Subcutaneous abdominal adipose tissue (tissue), 5 donors: ENCODE measurements at regions not wholly inside any gene's neighbourhood (a gene's known extent, or its start where the extent isn't known, plus 50 kb on each side); places are given as distances from the start of the nearest gene placed in this dataset.
"Not testable (repeated sequence)": the region's sequence is repeated elsewhere in the genome, so short reads cannot be mapped to it uniquely, and the experiment has no call there.

Experiments used
- H3K27ac ChIP-seq: one replicate; pipeline ENCODE4 v1.7.0; 2013; ENCODE audit warnings: low read depth, mild to moderate bottlenecking, inconsistent platforms, low read length, moderate library complexity
- H3K27me3 ChIP-seq, 5 donors: one replicate each; pipeline ENCODE4 v1.7.0; 2013; ENCODE audit warnings: low read length in 5 of 5, inconsistent platforms in 1 of 5; ENCODE audit not compliant: control insufficient read depth in 5 of 5, insufficient read depth in 4 of 5
- H3K36me3 ChIP-seq, 5 donors: one replicate each; pipeline ENCODE4 v1.7.0; 2013; ENCODE audit warnings: low read length in 5 of 5; ENCODE audit not compliant: control insufficient read depth in 5 of 5, insufficient read depth in 5 of 5
- H3K4me1 ChIP-seq, 5 donors: one replicate each; pipeline ENCODE4 v1.7.0; 2013; ENCODE audit warnings: low read length in 5 of 5, mild to moderate bottlenecking in 3 of 5, moderate library complexity in 1 of 5; ENCODE audit not compliant: control insufficient read depth in 5 of 5, insufficient read depth in 5 of 5
- H3K4me3 ChIP-seq, 5 donors: one replicate each; pipeline ENCODE4 v1.7.0; 2013; ENCODE audit warnings: low read length in 5 of 5, low read depth in 1 of 5
- H3K9ac ChIP-seq, 5 donors: one replicate each; pipeline ENCODE4 v1.7.0; 2013; ENCODE audit warnings: low read length in 5 of 5, mild to moderate bottlenecking in 4 of 5, moderate library complexity in 3 of 5
- H3K9me3 ChIP-seq, 5 donors: one replicate each; pipeline ENCODE4 v1.7.0; 2013; ENCODE audit warnings: low read length in 5 of 5; ENCODE audit not compliant: control insufficient read depth in 5 of 5
- donor health status: healthy.
- donor health status: healthy.
- donor health status: healthy.
- donor health status: healthy.
- donor health status: healthy.

GRCh38 chr19:30942636-30943035 lies 406.6 kb downstream of the TSHZ3 start:
- Histone ChIP-seq H3K4me1 (no peaks in the 10 kb centered on the region), H3K9ac (no peak overlapping the region), H3K9me3 (no peaks in the 10 kb centered on the region), H3K27ac (no peak overlapping the region), H3K27me3 (peaks cover 0 to 15% (median 6%) of the 10 kb centered on the region in 5 donors), H3K4me3 (no peak overlapping the region), H3K36me3 (no peaks in the 10 kb centered on the region)

- Histone ChIP-seq H3K4me1 (no peaks in the 10 kb centered on the region), H3K36me3 (no peaks in the 10 kb centered on the region), H3K9ac (no peak overlapping the region), H3K9me3 (no peaks in the 10 kb centered on the region), H3K27me3 (peaks cover 0 to 15% (median 6%) of the 10 kb centered on the region in 5 donors), H3K27ac (no peak overlapping the region), H3K4me3 (no peak overlapping the region)
Observed at GRCh38 chr19:30941591-30941990, 407.6 kb downstream of the TSHZ3 start.

- no peak overlapping the region for H3K9ac ChIP-seq
- no peaks in the 10 kb centered on the region for H3K9me3 ChIP-seq
- H3K27me3 ChIP-seq = no peaks in the 10 kb centered on the region
- H3K36me3 ChIP-seq = no peaks in the 10 kb centered on the region
- H3K4me3 ChIP-seq = no peak overlapping the region
- no peaks in the 10 kb centered on the region for H3K4me1 ChIP-seq
- no peak overlapping the region for H3K27ac ChIP-seq
Observed at GRCh38 chr19:30936276-30936675, 413.0 kb downstream of the TSHZ3 start.

- Histone ChIP-seq H3K9ac (no peak overlapping the region), H3K4me3 (no peak overlapping the region), H3K27me3 (no peaks in the 10 kb centered on the region), H3K4me1 (no peaks in the 10 kb centered on the region), H3K36me3 (no peaks in the 10 kb centered on the region), H3K9me3 (no peaks in the 10 kb centered on the region), H3K27ac (no peak overlapping the region)
Observed at GRCh38 chr19:30935146-30935545, 414.1 kb downstream of the TSHZ3 start.

GRCh38 chr19:30933454-30933853 lies 415.8 kb downstream of the TSHZ3 start:
- not testable (repeated sequence) for H3K27ac ChIP-seq, H3K4me1 ChIP-seq, H3K27me3 ChIP-seq, H3K4me3 ChIP-seq, H3K9me3 ChIP-seq, H3K9ac ChIP-seq, H3K36me3 ChIP-seq

- Histone ChIP-seq H3K27me3 (no peaks in the 10 kb centered on the region), H3K36me3 (no peaks in the 10 kb centered on the region), H3K4me1 (no peaks in the 10 kb centered on the region), H3K9ac (no peak overlapping the region), H3K27ac (no peak overlapping the region), H3K4me3 (no peak overlapping the region), H3K9me3 (peaks cover 0 to 11% (median 6%) of the 10 kb centered on the region in 5 donors)
Observed at GRCh38 chr19:30932854-30933253, 416.4 kb downstream of the TSHZ3 start.

- Histone ChIP-seq H3K9me3 (peaks cover 0 to 13% (median 6%) of the 10 kb centered on the region in 5 donors), H3K4me3 (no peak overlapping the region), H3K27ac (no peak overlapping the region), H3K9ac (no peak overlapping the region), H3K27me3 (peaks cover 0 to 3% (median 0%) of the 10 kb centered on the region in 5 donors), H3K4me1 (no peaks in the 10 kb centered on the region), H3K36me3 (no peaks in the 10 kb centered on the region)
Observed at GRCh38 chr19:30930941-30931706, 418.1 kb downstream of the TSHZ3 start.

- Histone ChIP-seq H3K4me1 (no peaks in the 10 kb centered on the region), H3K4me3 (no peak overlapping the region), H3K27ac (no peak overlapping the region), H3K27me3 (peaks cover 0 to 5% (median 0%) of the 10 kb centered on the region in 5 donors), H3K9me3 (peaks cover 0 to 13% (median 6%) of the 10 kb centered on the region in 5 donors), H3K36me3 (no peaks in the 10 kb centered on the region), H3K9ac (no peak overlapping the region)
Observed at GRCh38 chr19:30927705-30928104, 421.5 kb downstream of the TSHZ3 start.

GRCh38 chr19:30924670-30925069 lies 424.6 kb downstream of the TSHZ3 start:
- H3K27me3 ChIP-seq = peaks cover 0 to 5% (median 0%) of the 10 kb centered on the region in 5 donors
- no peaks in the 10 kb centered on the region for H3K36me3 ChIP-seq
- H3K4me3 ChIP-seq = no peak overlapping the region
- H3K4me1 ChIP-seq = no peaks in the 10 kb centered on the region
- H3K9ac ChIP-seq = no peak overlapping the region
- H3K9me3 ChIP-seq = peaks cover 0 to 13% (median 6%) of the 10 kb centered on the region in 5 donors
- H3K27ac ChIP-seq = no peak overlapping the region

GRCh38 chr19:30924069-30924636 lies 425.1 kb downstream of the TSHZ3 start:
- Histone ChIP-seq H3K27me3 (peaks cover 0 to 5% (median under 1%) of the 10 kb centered on the region in 5 donors), H3K4me1 (no peaks in the 10 kb centered on the region), H3K9me3 (peaks cover 0 to 13% (median 6%) of the 10 kb centered on the region in 5 donors), H3K4me3 (no peak overlapping the region), H3K9ac (no peak overlapping the region), H3K27ac (no peak overlapping the region), H3K36me3 (no peaks in the 10 kb centered on the region)
